NOMO-1 (cell line): ENCODE measurements at regions not wholly inside any gene's neighbourhood (a gene's known extent, or its start where the extent isn't known, plus 50 kb on each side); places are given as distances from the start of the nearest gene placed in this dataset.
"Not testable (repeated sequence)": the region's sequence is repeated elsewhere in the genome, so short reads cannot be mapped to it uniquely, and the experiment has no call there.

Source experiments
- DNase-seq, 2 experiments: peaks; one replicate each; lab custom pipeline; 2025; ENCODE audit not compliant: unreplicated experiment in 2 of 2; lab: John Stamatoyannopoulos, UW

DNA sequence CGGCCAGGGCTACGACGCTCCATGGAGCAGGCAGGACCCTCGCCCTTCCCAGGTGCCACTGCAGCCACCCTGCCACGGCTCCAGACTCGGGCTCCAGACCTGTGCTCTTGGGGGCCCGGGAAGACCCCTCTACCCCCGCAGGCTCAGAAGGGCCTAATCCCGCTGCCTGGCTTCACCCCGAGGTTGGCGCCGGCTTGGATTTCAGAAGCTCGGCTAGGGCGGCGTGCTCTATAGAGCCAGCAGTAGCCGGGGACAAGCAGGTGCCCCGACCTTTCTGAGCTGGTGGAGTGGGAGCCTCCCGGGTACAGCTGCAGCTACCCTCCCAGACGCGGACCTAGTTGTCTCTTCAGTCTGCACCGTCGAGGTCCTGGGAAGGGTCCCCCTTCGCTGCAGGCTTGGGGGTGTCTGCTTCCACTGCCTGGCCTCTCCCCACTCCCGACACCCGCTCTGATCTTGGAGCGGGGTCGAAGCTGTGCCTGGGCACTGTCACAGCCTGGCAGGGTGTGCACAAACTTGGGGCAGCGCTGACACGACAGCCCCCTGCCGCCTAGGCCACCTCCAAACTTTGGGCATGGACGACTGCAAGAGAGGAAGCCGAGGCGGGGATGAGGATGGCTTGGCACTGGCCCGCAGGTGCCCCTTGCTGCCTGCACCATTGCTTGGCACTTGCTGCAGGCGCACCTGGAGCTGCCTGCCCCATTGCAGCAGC lies 1366.1 kb upstream of the CDH9 start:
- no peak for DNase-seq

DNA sequence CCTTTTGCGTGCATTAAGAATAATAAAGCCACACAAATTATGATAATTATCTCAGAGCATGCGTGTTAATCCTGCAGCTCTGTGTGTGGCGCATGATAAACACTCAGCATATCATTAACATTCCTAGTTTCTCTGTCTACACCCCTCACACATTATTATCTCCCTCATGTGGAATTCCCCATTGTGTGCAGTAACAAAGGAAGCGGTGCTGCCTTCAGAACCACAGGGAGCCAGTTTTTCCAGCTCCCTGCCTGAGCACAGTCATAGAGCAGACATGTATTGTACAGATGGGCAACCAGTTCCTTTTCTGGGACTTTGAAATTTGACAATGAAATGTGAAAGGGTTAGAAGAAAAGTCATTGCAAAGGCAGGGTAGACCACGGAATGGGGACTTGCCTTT lies 1365.5 kb upstream of the CDH9 start:
- no peak for DNase-seq

DNA sequence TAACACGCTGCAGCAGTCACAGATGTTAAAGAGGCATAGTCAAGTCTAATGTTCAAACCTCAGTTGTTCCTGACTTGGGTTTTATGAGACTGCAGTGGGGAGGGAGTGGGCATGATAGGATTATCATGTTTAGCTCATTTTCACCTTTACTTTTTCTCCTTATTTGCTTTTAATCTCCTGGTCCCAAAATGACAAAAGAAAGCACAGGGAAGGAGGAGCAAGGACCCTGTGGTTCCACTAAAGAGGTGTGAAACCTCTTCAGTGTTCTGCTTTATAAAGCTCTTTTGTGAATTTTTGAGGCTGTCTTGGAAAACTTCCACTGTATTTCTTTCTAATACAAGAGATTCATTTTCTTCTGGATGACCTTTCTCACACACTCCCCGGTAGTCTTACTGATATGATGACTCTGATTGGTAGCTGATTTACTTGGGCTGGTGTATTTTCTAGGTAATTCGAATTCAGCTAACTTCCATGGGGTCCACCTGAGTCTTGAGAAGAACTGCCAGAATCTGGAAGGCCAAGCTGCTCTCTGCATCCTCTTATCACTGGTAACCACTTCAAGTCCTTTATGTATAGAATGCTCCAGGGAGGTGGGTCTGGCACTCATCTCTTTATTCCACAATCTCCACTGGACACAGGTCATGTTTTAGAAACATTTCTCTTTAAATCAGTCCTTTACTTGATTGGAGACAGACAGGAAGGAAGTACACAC lies 1364.4 kb upstream of the CDH9 start:
- no peak for DNase-seq

DNA sequence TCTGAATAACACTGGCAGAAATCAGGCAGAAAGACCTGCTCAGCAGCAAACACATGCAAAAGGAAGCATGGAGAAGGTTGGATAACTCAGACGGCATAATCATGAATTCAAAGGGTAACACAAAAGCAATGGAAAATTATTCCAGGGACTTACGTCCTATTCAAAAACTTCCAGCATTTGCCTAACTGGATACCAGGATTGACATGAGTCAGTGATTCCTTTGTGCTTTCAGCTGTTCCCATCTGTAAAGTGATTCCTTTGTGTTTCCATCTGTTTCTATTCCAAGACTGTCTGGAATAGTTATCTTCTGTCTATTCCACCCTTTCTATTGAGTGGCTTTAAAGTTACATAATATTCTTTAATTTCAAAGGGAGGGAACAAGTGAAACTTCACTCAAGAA lies 1361.7 kb upstream of the CDH9 start:
- DNase-seq = peak in 1 of 2 experiments; percentile 32

DNA sequence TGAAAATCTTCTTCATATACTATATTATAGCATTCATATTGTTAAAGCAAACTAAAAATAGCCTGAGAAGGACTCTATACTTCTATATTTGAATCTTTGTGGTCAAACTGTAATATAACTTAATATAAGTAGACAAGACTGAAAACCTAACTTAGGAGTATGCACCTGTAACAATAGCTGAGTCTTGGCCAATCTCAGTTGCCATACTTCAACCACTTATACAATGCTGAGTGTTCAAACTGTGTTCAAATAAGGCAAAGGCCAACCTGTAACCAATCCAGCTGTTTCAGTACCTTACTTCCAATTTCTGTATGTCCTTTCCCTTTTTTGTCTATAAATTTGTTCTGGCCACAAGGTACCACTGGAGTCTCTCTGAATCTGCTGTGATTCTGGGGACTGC lies 1360.8 kb upstream of the CDH9 start:
- no peak for DNase-seq

DNA sequence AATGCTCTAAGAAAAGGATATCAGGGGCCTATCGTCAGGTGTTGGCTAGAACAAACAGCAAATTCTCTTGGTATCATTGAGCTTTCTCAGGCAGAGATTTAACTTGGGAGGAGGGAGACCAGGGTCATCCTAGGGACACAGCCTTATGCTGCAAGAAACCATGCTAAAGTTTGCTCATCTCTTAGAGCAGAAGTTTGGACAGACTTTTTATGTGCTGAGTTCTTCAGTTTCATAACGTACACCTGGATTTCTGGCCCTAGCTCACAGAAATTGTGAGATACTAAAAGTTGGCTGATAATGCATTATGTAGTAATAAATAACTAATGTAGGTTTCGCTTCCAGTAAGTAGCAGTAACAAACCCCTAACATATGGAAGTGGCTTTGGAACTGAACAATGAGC lies 1359.8 kb upstream of the CDH9 start:
- no peak for DNase-seq

DNA sequence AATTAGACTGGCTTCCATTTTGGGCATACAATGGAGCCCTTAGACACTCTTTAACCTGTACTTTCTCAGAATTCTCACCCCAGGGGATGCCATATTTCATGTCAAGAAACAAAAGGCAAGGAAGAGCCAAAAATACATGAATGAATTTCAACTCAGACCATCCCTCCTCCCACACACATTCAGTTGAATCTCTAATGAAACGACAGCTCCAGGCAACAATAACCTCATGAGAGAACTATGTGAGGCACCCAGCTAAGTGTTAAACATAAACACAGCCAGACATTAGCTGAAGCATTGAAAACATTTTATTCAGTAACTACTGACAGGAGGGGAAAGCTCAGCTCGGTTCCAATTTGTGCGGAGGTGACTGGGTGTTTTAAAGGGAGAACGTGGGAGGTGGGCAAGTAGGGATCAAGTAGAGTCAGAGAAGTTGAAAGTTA lies 1359.1 kb upstream of the CDH9 start:
- DNase-seq = no peak

DNA sequence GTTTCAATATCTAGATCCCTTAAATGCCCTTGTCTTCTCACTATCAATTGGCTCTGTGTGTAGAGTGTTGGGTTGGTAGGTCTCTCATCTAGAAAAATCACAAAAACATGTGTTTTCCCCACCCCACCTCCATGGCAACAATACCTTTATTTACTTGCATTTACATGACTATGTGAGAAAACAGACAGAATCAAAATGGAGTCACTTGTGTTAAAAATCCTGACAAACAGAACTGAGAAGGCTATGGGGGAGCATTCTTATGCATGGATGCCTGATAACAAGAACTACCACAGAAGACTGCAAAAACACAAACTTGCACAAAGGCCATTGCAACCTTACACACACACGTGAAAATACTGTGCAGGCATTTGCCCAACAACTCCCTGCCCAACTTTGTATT lies 1352.9 kb upstream of the CDH9 start:
- DNase-seq = no peak

DNA sequence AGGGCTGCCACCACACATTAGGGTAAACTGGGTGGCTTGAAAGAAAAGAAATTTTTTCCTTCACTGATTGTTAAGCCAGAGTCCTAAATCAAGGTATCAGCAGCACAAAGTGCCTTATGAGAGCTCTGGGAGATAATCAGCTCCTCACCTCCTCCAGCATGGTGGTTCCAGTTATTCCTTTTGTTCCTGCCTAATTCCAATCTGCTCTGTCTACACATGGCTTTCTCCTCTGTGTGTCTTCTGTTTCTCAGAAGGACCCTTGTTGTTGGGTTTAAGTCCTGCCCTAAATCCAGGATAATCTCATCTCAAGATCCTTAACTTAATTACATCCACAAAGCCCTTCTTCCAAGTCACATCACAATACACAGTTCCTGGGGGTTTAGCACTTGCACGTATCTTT lies 1352.0 kb upstream of the CDH9 start:
- no peak for DNase-seq

DNA sequence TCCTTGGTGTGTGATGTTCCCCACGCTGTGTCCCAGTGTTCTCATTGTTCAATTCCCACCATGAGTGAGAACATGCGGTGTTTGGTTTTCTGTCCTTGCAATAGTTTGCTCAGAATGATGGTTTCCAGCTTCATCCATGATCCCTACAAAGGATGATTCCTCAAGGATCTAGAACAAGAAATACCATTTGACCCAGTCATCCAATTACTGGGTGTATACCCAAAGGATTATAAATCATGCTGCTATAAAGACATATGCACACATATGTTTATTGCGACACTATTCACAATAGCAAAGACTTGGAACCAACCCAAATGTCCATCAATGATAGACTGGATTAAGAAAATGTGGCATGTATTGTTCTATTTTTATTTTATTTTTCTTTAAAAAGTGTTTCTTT lies 1351.3 kb upstream of the CDH9 start:
- DNase-seq = not testable (repeated sequence)

DNA sequence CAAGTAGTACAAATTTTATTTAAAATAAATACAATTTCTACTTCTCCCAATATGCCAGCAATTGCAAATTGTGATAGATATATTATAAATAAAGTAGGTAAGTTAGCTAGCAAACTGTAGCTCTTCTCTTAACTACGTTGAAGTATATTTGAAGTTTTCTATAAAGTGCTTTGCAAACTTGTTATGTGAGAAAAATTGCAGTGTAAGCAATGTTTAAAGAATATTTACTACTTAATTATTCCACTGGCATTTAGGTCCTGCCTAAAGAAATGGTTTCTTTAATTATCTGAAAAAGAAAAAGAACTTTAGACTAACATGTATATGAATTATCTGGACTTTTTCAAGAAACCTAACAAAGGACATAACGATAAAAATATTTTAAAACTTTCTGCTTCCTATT lies 1350.0 kb upstream of the CDH9 start:
- no peak for DNase-seq

DNA sequence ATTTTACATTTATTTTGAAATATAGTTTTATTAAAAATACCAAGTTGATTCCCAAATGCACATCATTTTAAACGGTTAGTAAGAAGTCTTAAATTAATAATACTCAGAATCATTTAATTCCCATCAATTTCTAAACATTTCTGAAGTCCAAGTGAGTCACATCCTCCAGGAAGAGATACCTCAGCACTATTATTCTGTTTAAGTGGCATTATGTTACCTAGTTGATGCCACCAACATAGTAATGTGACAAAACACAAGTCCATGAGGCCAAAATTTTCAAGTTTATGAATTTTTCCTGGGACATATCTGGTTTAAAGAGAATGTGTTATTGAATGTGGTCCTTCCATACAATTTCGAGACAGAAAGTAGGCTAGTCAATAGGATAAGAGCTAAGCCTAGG lies 1348.3 kb upstream of the CDH9 start:
- no peak for DNase-seq

DNA sequence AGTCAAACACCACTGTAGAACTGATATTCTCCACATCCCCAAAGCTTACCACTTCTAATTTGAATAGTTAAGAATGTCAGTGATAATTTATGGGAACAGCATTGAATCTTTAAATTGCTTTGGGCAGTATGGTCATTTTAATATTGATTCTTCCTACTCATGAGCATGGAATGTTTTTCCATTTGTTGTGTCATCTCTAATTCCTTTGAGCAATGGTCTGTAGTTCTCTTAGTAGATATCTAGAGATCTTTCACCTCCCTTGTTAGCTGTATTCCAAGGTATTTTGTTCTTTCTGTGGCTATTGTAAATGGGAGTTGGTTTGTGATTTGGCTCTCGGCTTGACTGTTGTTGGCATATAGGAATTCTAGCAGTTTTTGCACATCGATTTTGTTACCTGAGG lies 1341.8 kb upstream of the CDH9 start:
- DNase-seq = no peak

DNA sequence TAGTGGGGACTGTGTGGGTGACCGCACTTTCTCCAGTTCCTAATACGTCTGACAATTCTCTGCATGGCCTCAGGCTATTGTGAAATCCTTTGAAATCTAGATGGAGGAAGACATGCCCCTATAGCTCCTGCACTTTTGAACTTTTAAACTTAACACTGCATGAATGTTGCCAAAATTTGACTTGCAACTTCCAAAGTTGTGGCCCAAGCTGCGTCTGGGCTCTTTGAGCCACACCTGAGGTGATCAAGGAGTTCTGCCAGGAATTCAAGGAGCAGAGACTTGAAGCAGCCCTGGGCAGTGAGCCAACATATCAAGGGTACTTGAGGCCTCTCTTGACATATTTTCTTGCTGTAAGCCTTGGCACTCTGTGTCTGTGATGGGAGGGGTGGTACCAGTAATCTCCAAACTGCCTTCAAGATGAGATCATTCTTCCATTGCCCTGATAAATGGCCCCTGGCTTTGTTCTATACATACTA lies 1336.1 kb upstream of the CDH9 start:
- peak; percentile 60 to 71 for DNase-seq

DNA sequence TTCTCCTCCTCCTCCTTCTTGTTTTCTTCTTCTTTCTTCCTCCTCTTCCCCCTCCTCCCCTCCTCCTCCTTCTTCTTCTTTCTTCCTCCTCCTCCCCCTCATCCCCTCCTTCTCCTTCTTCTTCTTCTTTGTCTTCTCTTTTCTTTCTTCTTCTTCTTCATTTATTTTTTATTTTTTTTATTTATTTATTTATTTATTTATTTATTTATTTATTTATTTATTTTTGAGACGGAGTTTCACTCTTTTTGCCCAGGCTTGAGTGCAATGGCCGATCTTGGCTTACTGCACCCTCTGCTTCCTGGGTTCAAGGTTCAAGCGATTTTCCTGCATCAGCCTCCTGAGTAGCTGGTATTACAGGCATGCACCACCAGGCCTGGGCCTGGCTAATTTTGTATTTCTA lies 1332.5 kb upstream of the CDH9 start:
- no peak for DNase-seq

DNA sequence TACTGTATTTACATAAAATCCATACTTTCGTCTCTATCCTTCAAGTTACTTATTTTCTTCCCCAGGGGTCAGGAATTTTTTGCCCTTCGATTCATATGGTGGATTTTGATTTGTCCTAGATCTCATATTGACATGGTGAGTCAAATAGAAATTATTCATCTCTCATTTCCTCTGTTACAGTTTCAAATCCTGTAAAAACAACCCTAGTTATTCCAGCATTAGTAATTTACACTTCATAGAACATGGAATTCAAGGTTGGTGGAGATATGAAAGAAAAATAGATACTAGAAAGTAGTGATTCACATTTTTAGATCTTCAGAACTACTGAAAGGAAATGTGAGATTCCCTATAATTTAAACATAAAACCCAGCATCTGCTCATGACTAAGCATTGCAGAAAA lies 1331.0 kb upstream of the CDH9 start:
- no peak for DNase-seq

DNA sequence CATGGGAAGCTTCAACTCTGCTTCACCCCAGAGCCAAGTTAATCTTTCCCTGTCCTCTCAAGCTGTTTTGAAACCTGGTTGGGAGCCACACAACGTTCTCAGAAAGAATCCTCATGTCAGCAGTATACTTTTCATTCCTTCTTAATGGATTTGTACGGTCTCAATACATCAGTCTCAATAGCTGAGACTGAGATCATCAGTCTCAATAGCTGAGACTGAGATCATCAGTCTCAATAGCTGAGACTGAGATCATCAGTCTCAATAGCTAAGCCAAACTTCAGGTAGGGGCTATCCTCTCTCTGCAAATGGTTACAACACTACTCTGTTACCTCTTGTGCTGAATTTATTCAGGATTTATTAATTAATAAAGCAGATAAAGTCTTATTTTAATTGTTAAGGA lies 1317.4 kb upstream of the CDH9 start:
- no peak for DNase-seq

DNA sequence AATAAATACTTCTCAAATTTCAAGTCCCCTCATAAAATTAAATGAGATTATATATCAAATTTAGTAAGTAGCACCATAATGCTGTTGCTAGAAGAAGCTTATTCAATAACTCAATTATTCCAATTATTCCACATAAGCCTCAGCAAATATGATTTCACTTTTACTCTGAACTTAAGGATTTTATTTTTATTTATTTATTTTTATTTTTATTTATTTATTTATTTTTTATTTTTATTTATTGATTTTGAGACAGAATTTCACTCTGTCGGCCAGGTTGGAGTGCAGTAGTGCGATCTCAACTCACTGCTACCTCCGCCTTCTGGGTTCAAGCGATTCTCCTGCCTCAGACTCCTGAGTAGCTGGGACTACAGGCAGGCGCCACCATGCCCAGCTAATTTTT lies 1308.3 kb upstream of the CDH9 start:
- DNase-seq = no peak

DNA sequence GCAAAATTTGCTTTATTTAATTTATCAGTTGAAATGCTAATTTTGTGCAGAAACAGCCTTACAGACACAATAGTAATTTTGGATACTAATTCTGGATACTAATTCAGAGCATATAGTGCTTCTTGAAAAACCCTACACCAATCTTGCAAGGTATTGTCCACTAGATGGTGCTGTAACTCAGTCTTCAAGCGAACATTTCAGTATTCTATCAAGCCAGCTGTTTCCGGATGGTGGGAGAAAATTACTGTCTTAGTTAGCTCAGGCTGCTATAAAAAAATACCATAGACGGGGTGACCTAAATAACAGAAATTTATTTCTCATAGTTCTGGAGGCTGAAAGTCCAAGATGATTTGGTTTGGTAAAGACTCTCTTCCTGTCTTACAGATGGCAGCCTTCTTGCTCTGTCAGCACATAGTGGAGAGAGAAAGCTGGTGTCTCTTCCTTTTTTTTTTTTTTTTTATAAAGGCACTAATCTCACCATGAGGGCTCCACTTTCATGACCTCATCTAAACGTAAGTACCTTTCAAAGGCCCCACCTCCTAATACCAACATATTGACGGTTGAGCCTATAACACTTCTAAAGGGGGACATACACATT lies 1306.5 kb upstream of the CDH9 start:
- peak; percentile 12 to 76 for DNase-seq

DNA sequence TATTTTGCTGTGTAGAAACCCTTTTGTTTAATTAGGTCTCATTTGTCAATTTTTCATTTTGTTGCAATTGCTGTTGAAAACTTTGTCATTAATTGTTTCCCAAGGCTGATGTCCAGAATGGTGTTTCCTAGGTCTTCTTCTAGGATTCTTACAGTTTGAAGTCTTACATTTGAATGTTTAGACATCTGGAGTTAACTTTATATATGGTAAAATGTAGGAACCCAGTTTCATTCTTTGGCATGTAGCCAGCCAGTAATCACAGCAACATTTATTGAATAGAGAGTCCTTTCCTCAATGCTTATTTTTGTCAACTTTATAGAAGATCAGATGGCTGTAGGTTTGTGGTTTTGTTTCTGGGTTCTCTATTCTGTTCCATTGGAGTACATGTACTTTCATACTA lies 1290.8 kb upstream of the CDH9 start:
- DNase-seq = no peak

DNA sequence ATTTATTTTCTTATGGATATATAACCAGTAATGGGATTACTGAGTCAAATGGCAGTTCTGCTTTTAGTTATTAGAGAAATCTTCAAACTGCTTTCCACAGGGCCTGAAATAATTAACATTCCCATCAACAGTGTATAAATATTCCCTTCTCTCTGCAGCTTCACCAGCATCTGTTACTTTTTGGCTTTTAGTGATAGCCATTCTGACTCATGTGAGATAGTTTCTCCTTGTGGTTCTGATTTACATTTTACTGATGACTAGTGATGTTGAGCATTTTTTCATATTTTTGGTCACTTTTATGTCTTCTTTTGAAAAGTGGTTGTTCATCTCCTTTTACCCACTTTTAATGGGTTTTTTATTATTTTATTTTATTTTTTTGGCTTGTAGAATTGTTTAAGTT lies 1290.3 kb upstream of the CDH9 start:
- DNase-seq = no peak

DNA sequence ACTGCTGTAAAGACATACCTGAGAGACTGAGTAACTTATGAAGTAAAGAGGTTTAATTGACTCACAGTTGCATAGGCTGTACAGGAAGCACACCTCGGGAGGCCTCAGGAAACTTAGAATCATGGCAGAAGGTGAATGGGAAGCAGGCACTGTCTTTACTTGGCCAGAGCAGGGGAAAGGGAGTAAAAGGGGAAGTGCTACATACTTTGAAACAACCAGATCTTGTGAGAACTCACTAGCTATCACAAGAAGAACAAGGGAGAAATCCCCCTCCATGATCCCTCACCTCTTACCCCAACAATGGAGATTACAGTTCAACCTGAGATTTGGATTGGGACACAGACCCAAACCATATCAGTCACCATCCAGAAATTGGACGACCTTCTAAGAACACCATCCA lies 1285.8 kb upstream of the CDH9 start:
- no peak for DNase-seq
